ENCODE measurements at regions not wholly inside any gene's neighbourhood (a gene's known extent, or its start where the extent isn't known, plus 50 kb on each side); places are given as distances from the start of the nearest gene placed in this dataset.

DNA sequence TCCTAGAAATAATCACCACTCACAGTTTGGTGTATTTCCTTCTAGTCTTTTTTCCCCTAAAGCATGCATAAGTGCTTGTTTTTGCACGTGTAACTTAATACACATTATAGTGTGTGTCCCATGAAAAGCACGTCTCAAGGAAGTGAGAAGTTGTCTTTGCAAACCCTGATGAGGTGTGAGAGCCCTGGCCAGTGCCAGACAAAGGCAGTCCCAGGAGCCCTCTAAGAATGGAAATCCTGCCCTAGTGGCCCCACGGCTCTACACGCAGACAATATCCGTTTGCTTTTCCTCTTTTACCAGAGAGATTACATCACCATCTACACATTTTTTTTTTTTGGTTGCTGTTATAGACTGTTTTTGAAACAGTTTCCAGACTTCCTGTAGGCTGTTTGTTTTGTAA is 85.5 kb upstream of the FZD10 start:
- TF ChIP-seq, protein P1, sequence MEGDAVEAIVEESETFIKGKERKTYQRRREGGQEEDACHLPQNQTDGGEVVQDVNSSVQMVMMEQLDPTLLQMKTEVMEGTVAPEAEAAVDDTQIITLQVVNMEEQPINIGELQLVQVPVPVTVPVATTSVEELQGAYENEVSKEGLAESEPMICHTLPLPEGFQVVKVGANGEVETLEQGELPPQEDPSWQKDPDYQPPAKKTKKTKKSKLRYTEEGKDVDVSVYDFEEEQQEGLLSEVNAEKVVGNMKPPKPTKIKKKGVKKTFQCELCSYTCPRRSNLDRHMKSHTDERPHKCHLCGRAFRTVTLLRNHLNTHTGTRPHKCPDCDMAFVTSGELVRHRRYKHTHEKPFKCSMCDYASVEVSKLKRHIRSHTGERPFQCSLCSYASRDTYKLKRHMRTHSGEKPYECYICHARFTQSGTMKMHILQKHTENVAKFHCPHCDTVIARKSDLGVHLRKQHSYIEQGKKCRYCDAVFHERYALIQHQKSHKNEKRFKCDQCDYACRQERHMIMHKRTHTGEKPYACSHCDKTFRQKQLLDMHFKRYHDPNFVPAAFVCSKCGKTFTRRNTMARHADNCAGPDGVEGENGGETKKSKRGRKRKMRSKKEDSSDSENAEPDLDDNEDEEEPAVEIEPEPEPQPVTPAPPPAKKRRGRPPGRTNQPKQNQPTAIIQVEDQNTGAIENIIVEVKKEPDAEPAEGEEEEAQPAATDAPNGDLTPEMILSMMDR (IDR thresholded peaks at IDR 0.05; ENCODE audit: low read depth, low read length, missing input control), result no peak
- TF ChIP-seq, protein P2, sequence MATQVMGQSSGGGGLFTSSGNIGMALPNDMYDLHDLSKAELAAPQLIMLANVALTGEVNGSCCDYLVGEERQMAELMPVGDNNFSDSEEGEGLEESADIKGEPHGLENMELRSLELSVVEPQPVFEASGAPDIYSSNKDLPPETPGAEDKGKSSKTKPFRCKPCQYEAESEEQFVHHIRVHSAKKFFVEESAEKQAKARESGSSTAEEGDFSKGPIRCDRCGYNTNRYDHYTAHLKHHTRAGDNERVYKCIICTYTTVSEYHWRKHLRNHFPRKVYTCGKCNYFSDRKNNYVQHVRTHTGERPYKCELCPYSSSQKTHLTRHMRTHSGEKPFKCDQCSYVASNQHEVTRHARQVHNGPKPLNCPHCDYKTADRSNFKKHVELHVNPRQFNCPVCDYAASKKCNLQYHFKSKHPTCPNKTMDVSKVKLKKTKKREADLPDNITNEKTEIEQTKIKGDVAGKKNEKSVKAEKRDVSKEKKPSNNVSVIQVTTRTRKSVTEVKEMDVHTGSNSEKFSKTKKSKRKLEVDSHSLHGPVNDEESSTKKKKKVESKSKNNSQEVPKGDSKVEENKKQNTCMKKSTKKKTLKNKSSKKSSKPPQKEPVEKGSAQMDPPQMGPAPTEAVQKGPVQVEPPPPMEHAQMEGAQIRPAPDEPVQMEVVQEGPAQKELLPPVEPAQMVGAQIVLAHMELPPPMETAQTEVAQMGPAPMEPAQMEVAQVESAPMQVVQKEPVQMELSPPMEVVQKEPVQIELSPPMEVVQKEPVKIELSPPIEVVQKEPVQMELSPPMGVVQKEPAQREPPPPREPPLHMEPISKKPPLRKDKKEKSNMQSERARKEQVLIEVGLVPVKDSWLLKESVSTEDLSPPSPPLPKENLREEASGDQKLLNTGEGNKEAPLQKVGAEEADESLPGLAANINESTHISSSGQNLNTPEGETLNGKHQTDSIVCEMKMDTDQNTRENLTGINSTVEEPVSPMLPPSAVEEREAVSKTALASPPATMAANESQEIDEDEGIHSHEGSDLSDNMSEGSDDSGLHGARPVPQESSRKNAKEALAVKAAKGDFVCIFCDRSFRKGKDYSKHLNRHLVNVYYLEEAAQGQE (IDR thresholded peaks at IDR 0.05), result no peak
- TF ChIP-seq RAD21 (IDR thresholded peaks at IDR 0.05), result no peak

All from liver (tissue), 3 donors.